ENCODE measurements at regions not wholly inside any gene's neighbourhood (a gene's known extent, or its start where the extent isn't known, plus 50 kb on each side); places are given as distances from the start of the nearest gene placed in this dataset.

DNA sequence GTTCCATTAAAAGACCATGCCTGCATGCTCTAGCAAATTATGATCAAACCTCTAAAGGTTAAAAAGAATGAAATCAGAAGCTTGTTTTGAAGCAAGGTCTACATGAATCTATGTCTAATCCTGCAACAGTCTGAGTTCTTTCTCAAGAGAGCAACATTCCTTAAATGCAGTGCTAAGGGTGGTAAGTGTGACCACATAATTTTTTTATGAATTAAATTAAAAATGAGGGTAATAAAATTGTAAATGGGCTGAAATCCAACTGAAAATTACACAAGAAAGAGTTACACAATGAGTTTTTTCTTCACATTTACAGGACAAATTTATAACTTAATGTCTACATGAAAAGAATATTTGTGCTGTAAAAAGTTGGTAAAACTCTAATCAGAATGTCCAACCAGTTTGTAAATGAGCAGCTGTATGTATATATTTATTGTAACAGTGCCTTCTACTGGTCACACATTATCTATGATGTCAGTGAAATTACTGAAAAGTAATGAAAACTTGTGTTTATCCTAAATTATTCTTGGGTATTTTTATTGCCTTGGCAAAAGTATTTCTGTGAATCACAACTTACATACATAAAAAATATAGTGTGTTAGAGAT is 336.3 kb upstream of the PITX2 start:
- peak; percentile 26 for DNase-seq (ENCODE audit: low read depth)

GRCh38 chr4:110961066-110961465 is 338.2 kb upstream of the PITX2 start:
- no peak for DNase-seq (ENCODE audit: low read depth)

GRCh38 chr4:110962616-110963015 is 339.7 kb upstream of the PITX2 start:
- no peak for DNase-seq (ENCODE audit: low read depth)

- no peak for DNase-seq (ENCODE audit: low read depth)
These were observed 340.9 kb upstream of the PITX2 start for GRCh38 chr4:110963662-110964280.

DNA sequence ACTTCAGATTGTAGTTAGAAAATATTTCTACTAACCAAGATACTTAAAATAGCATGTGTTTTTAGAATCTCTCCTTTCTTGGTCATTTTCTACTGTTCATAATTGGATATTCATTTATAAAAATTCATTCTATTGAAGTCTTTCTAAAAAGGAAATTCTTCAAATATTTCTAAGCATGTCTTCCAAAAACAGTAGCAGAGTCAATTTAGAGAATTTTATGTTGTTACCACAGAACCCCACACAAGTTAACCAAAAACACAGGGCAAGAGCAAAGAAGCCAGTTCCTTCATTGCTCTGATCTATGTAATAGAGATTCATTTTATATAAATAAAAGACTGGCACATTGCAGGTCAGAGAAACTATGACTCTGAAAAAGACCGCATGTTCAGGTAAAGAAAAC is 345.1 kb upstream of the PITX2 start:
- DNase-seq (ENCODE audit: low read depth): no peak

- peak; percentile 59 for DNase-seq (ENCODE audit: low read depth)
These were observed 347.8 kb upstream of the PITX2 start for GRCh38 chr4:110970642-110971041.

- no peak for DNase-seq (ENCODE audit: low read depth)
These were observed 352.5 kb upstream of the PITX2 start for GRCh38 chr4:110975338-110975737.

DNA sequence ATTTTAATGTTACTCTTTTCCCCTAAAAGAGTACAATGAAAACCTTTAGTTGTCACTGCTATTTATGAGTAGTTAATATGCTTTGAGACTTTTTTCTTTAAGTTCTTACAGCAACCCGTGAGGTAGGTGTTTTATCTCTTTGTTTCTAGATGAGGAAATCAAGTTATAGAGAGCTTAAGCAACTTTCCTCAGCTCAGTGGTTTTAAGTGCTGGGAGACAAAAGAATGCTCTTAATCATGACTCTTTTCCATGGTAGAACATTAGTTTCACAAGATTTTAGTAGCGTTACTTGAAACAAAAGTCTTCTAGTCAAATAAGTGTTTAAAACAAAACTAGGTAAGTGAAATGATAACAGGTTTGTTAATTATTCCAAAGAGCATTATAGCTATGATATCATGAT is 354.7 kb upstream of the PITX2 start:
- DNase-seq (ENCODE audit: low read depth): no peak

- DNase-seq (ENCODE audit: low read depth): no peak
These were observed 355.9 kb upstream of the PITX2 start for GRCh38 chr4:110978761-110979160.

DNA sequence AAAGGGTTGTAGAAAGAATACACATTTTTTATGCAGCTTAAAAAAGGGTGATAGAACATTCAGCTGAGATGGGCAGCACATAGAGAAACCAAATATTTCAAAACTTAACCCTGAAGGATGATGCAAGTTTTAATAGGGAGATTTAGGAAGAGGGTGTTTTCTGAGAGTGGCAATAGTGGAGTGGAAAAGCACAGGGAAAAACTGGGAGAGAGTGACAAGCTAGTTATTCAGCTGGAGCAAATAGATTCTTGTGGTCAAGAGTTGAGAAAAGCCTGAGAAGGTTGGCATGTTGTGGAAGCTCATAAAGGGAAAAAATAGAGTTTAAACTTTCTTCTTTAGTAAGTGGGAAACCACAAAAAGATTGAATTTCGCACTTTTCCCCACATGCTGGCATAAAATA is 359.6 kb upstream of the PITX2 start:
- DNase-seq (ENCODE audit: low read depth): peak; percentile 32

- DNase-seq (ENCODE audit: low read depth): no peak
These were observed 365.8 kb upstream of the PITX2 start for GRCh38 chr4:110988722-110989121.

DNA sequence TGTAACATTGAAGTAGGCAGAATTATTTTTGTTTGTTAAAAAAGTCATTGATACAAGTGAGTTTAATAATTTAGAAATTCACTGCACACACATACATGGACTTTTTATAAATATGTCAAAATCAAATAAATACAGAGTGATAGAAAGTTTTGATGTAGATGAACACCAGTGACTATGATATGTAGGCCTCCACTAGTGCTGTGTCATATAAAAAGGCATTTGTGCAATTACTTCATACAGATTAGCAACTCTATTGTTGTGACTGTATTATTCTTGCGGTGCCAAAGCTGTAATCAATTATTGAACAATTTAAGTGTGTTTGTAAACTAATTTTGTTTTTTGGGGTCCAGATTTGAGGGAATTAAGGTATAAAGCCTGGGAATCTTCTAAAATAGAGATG is 366.2 kb upstream of the PITX2 start:
- DNase-seq (ENCODE audit: low read depth): no peak

DNA sequence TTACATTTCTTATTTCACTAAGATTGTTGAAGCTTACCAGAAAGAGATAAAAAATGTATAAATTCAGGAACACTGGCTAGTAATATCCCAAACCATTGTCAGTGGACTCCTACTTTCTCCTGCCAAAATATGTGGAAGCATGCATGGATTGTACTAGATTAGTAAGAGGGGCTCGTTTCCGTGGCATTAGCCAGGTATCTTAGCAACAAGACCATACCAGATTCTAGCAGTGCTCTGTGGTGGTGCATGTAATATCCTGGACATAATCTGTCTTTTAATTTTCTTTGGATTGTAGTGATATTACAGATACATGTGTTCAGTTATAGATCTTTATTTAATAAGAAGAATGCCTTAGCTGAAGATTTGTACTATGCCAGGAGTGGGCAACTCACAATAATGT is 371.9 kb upstream of the PITX2 start:
- DNase-seq (ENCODE audit: low read depth): no peak

DNA sequence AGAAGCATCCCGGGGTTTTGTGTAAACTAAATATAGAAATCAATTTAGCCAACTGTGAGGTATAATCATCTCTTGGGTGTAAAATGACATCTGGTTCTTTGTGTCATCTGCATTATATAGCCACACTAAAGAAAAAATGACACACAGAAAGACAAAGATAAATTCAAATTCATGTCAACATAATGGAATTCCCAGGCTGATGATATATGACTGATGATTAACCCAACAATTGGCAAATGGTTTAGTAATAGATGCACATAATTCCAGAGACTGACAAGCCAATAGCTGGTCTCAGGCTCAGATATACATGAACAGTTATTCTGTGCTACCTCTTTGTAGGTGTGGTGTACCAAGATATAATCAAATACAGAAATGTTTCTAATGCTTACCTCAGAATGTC is 375.4 kb upstream of the PITX2 start:
- DNase-seq (ENCODE audit: low read depth): no peak

DNA sequence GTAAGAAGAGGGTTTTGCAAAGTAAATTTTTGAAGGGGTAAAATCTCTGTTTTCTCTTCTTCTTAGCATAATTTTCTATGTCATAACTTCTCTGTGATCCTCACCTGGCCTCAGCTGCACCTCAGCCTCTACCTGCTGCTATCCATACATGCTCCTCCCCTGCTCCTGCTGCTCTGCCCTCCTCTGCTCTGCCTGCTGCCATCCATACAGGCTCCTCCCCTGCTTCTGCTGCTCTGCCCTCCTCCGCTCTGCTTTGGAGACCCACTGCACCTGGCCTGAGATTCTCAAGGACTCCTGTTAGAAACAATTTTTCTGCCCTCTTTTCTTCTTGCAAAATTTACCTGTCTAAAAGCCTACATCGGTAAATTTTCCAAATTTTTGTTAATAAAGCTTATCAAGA is 388.6 kb upstream of the PITX2 start:
- DNase-seq (ENCODE audit: low read depth): no peak

DNA sequence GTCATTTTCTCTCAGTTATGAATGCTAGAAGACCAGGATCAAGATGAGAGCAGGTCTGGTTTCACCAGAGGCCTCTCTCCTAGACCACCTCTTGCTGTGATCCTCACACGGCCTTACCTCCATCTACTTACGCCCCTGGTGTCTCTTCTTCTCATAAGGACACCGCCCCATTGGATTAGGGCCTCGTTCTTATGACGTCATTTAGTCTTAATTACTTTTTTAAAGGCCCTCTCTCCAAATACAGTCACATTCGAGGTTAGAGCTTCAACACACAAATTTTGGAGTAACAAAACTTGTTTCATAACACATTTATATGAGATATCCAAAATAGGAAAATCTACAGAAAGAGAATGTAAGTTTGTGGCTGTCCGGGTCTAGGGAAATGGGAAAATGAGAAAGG is 391.0 kb upstream of the PITX2 start:
- DNase-seq (ENCODE audit: low read depth): no peak

DNA sequence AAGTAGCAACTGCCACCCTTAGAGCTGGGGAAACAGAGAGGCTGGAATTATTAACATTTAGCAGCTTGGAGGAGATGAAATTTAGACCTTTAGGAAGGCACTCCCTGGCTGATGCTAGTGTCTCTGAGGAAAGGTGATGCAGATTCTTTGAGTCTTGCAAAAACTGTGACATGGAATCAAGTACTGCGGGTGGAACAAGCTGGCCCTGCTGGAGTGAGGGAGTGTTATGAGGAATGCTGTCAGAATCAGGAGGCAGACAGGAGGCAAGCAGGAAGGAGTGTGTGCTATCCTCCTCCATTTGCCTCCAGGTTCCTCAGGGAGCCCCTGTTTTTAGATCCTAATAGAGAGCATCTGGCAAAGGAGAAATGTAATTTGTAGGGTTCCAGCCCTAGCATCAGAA is 391.7 kb upstream of the PITX2 start:
- no peak for DNase-seq (ENCODE audit: low read depth)

DNA sequence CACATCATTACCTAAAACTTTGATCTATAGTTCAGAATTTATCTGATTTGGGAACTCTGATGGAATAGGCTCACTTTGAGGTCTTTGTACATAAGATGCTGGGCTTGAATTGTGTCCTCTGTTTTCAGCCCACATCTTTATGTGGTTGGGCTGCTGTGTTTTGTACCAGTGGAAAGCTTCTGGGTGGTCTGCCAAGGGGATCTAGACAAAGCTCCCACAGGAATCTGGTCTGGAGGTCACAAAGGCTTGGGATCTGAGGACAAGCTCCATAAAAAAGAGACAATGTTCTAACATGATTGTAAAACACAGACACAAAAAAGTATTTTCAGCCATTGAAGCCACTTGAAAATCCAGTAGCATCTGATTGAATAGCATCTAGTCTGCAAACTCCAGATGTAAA is 393.5 kb upstream of the PITX2 start:
- no peak for DNase-seq (ENCODE audit: low read depth)

- no peak for DNase-seq (ENCODE audit: low read depth)
These were observed 395.3 kb upstream of the PITX2 start for GRCh38 chr4:111018216-111018615.

GRCh38 chr4:111020476-111020875 is 397.6 kb upstream of the PITX2 start:
- no peak for DNase-seq (ENCODE audit: low read depth)

DNA sequence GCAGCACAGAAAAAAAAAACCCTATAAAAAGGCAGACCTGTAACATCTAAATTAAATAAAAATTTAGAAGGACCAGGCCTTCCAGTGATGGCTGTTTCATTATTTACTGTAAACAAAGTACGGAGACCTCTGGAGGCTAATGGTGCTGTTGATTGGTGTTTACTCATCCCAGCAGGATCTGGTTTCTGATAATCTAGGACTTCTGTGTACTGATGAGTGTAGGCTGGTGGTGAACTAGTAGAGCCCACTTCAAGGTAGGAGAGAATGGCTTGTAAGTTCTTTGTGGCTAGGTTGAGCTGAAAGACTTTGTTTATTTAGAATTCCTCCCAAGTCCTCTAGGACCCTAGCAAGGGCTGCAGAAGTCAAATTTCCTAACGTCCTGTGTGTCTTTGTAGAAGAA is 398.1 kb upstream of the PITX2 start:
- DNase-seq (ENCODE audit: low read depth): no peak

GRCh38 chr4:111022758-111023157 is 399.9 kb upstream of the PITX2 start:
- no peak for DNase-seq (ENCODE audit: low read depth)

GRCh38 chr4:111027526-111027925 is 404.6 kb upstream of the PITX2 start:
- peak; percentile 57 for DNase-seq (ENCODE audit: low read depth)

GRCh38 chr4:111028795-111029194 is 405.9 kb upstream of the PITX2 start:
- DNase-seq (ENCODE audit: low read depth): peak; percentile 44

Data from M059J (cell line).